Ovary (tissue), 7 donors: ENCODE measurements at regions not wholly inside any gene's neighbourhood (a gene's known extent, or its start where the extent isn't known, plus 50 kb on each side); places are given as distances from the start of the nearest gene placed in this dataset.

Experiments
- DNase-seq, 5 donors: peaks; one replicate each; pipeline ENCODE4 v3.0.0-alpha.2; 2019 to 2020
- H3K27ac ChIP-seq, 2 donors: fragments of 200-600 bp; one replicate each; pipeline versions ENCODE4 v1.5.1 to v1.8.0; 2019 to 2022
- H3K27me3 ChIP-seq: fragments of 200-600 bp; one replicate; pipeline ENCODE4 v1.8.0; 2022
- H3K36me3 ChIP-seq: fragments of 200-600 bp; sonication (generic); one replicate; pipeline ENCODE4 v1.5.1; 2019
- H3K4me1 ChIP-seq: one replicate; pipeline ENCODE4 v1.8.1; 2013; ENCODE audit warnings: mild to moderate bottlenecking, moderate library complexity; ENCODE audit not compliant: insufficient read depth
- H3K4me3 ChIP-seq: fragments of 200-600 bp; sonication (generic); one replicate; pipeline ENCODE4 v1.5.1; 2017
- H3K9me3 ChIP-seq, 2 donors: fragments of 200-600 bp in 1 of 2; sonication (generic) in 1 of 2; one replicate each; pipeline versions ENCODE4 v1.5.1 to v1.8.1; 2013 to 2019; ENCODE audit warnings: mild to moderate bottlenecking in 1 of 2, moderate library complexity in 1 of 2
- EP300 ChIP-seq: sonication (generic); formaldehyde crosslinking; IDR thresholded peaks from one replicate; pipeline ENCODE4 v1.6.1; 2017; ENCODE audit warnings: antibody characterized with exemption
- POLR2A ChIP-seq: fragments of 450-650 bp; IDR thresholded peaks from one replicate; pipeline ENCODE4 v1.6.1; 2017; ENCODE audit warnings: antibody characterized with exemption, mild to moderate bottlenecking, moderate library complexity
- WGBS, 3 donors: extraction: QIAGEN DNeasy Blood & Tissue Kit in 1 of 3; methylation state at CpG; one replicate each; pipeline versions ENCODE4 v1.1.5 to v1.1.7; 2013 to 2017; 5-methylcytosine and 5-hydroxymethylcytosine counted together
- intact Hi-C, 4 donors: fragments of 100-400 bp; cut with DNase I; formaldehyde crosslinking; loops; one replicate each; pipeline versions ENCODE4 v1.11.0 to v1.15.1; 2022 to 2023
- TF ChIP-seq, protein P1 (sequence below), 3 donors: fragments of 450-650 bp in 2 of 3; fragments of 200-600 bp in 1 of 3; IDR thresholded peaks; one replicate each; pipeline versions ENCODE4 v1.5.1 to v1.8.0; 2016 to 2022; ENCODE audit warnings: antibody characterized with exemption in 3 of 3, mild to moderate bottlenecking in 1 of 3
- donor health status: DM: no; HTN: no; CAD: no; lungs with moderate emphysema.
- donor health status: DM: no; HTN: no; CAD: no.
- donor health status: Bipolar disorder and iron deficiency.
- donor health status: DM: no; HTN: no; CAD: no.
- donor health status: DM: yes; HTN: yes; CAD: no.

GRCh38 chr18:47513614-47514013, 262.2 kb upstream of the SKOR2 start:
- H3K27ac ChIP-seq: no peak overlapping the region
- intact Hi-C loops: no loop called here
- no peaks in the 10 kb centered on the region for H3K36me3 ChIP-seq
- H3K27me3 ChIP-seq: no peaks in the 10 kb centered on the region
- no peaks in the 10 kb centered on the region for H3K4me1 ChIP-seq
- H3K4me3 ChIP-seq: no peak overlapping the region
- DNase-seq: no peak
- TF ChIP-seq POLR2A (no peak), EP300 (no peak)
- TF ChIP-seq, protein P1, sequence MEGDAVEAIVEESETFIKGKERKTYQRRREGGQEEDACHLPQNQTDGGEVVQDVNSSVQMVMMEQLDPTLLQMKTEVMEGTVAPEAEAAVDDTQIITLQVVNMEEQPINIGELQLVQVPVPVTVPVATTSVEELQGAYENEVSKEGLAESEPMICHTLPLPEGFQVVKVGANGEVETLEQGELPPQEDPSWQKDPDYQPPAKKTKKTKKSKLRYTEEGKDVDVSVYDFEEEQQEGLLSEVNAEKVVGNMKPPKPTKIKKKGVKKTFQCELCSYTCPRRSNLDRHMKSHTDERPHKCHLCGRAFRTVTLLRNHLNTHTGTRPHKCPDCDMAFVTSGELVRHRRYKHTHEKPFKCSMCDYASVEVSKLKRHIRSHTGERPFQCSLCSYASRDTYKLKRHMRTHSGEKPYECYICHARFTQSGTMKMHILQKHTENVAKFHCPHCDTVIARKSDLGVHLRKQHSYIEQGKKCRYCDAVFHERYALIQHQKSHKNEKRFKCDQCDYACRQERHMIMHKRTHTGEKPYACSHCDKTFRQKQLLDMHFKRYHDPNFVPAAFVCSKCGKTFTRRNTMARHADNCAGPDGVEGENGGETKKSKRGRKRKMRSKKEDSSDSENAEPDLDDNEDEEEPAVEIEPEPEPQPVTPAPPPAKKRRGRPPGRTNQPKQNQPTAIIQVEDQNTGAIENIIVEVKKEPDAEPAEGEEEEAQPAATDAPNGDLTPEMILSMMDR (IDR thresholded peaks at IDR 0.05): no peak
- 39 to 52% (median 47%) methylated on average over 3 of the region's 3 CpGs for WGBS, 3 donors
- no peaks in the 10 kb centered on the region for H3K9me3 ChIP-seq

GRCh38 chr18:47512726-47513435, 261.4 kb upstream of the SKOR2 start:
- Histone ChIP-seq H3K27ac (no peak overlapping the region), H3K36me3 (no peaks in the 10 kb centered on the region), H3K4me3 (no peak overlapping the region), H3K4me1 (no peaks in the 10 kb centered on the region), H3K9me3 (no peaks in the 10 kb centered on the region), H3K27me3 (no peaks in the 10 kb centered on the region)
- WGBS, 3 donors: 80 to 83% (median 81%) methylated on average over 13 of the region's 13 CpGs
- DNase-seq: no peak
- intact Hi-C loops: no loop called here
- TF ChIP-seq POLR2A (no peak), EP300 (no peak)
- TF ChIP-seq, protein P1 (IDR thresholded peaks at IDR 0.05): no peak

DNA sequence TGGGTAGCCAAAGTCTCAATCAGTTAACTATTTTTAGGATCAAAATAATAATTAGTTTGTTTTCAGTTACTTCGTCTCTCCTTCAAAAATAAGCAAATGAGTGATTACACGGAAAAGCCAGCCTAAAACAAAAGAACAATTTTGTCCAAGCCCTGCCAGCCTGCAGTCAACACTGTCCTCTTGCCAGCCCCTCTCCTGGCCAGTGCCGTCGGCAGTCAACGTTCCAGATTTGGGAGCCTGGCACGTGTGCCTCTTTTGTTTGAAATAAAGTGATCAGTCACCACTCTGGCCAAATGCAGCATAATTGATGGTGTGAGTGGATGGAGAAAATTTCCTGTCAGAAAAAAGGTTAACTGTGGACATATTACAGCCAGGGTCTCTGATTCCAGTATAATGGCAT, 260.6 kb upstream of the SKOR2 start:
- no peak overlapping the region for H3K4me3 ChIP-seq
- H3K27me3 ChIP-seq: no peaks in the 10 kb centered on the region
- H3K36me3 ChIP-seq: no peaks in the 10 kb centered on the region
- H3K4me1 ChIP-seq: no peaks in the 10 kb centered on the region
- intact Hi-C loops: no loop called here
- TF ChIP-seq POLR2A (no peak), EP300 (no peak)
- TF ChIP-seq, protein P1 (IDR thresholded peaks at IDR 0.05): no peak
- H3K27ac ChIP-seq: no peak overlapping the region
- H3K9me3 ChIP-seq: no peaks in the 10 kb centered on the region
- WGBS, 3 donors: 79 to 81% (median 79%) methylated on average over 6 of the region's 6 CpGs
- no peak for DNase-seq

DNA sequence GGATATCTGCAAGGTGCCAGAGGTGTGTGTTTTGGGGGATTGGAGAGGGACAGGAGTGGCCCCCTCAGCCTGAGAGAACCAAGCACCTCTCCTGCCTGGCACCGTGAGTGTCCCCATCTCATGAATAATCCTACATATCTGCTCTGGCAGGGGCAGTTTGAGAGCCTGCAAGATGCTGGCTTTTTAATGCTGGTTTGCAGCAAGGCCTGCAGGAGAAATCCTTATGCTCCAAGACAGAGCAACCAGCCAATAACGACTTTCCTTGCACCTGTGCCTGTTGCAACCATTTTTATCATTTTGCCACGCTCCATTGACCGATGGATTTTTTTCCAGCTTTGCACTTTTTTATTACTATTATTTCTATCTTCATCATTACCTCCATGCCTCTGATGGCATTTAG, 259.4 kb upstream of the SKOR2 start:
- H3K9me3 ChIP-seq: no peaks in the 10 kb centered on the region
- no peaks in the 10 kb centered on the region for H3K27me3 ChIP-seq
- H3K36me3 ChIP-seq: no peaks in the 10 kb centered on the region
- H3K4me1 ChIP-seq: no peaks in the 10 kb centered on the region
- TF ChIP-seq, protein P1 (IDR thresholded peaks at IDR 0.05): no peak
- TF ChIP-seq EP300: no peak
- TF ChIP-seq POLR2A: no peak
- H3K4me3 ChIP-seq: no peak overlapping the region
- no peak overlapping the region for H3K27ac ChIP-seq
- intact Hi-C loops: no loop called here
- DNase-seq: no peak
- WGBS, 3 donors: 83 to 88% (median 86%) methylated on average over 4 of the region's 4 CpGs
